GM12878 (cell line): ENCODE measurements at regions not wholly inside any gene's neighbourhood (a gene's known extent, or its start where the extent isn't known, plus 50 kb on each side); places are given as distances from the start of the nearest gene placed in this dataset.

Experiments
- ATAC-seq: fragments of 200-7000 bp; cut with Tn5 transposase; 3 replicates; pipeline ENCODE4 v1.9.1; 2020; ENCODE audit warnings: mild to moderate bottlenecking, moderate library complexity
- BruUV-seq: library from RNA; stranded (reverse); fragments of 400-500 nt; replicated peaks from 2 replicates; lab custom pipeline; 2021; lab: Mats Ljungman, UMichigan
- CTCF ChIA-PET: fragments of 300-600 bp; sonication (Branson Sonifier 250); formaldehyde crosslinking; extraction: SDS; loops from one replicate; lab custom pipeline; 2021; ENCODE audit warnings: inconsistent platforms; lab: Yijun Ruan, JAX
- POLR2A ChIA-PET: fragments of 350-600 bp; formaldehyde crosslinking; extraction: SDS; loops from one replicate; lab custom pipeline; 2021; ENCODE audit warnings: inconsistent platforms; lab: Charles Lee
- RAD21 ChIA-PET: fragments of 300-600 bp; sonication (Branson Sonifier 250); formaldehyde crosslinking; loops from one replicate; lab custom pipeline; 2023; ENCODE audit warnings: antibody characterized with exemption; ENCODE audit not compliant: unreplicated experiment; lab: Charles Lee
- SMC1A ChIA-PET: fragments of 300-600 bp; sonication (Branson Sonifier 250); formaldehyde crosslinking; loops from one replicate; lab custom pipeline; 2023; ENCODE audit not compliant: unreplicated experiment, uncharacterized antibody; lab: Charles Lee
- DNase-seq: peaks from one replicate; pipeline ENCODE4 v3.0.0-alpha.2; 2011; ENCODE audit warnings: low read depth, low spot score
- FAIRE-seq: peaks from 3 replicates; lab custom pipeline; 2011; peaks lifted over from hg19 to GRCh38; lab: Jason Lieb, UNC
- H2AFZ ChIP-seq: 2 replicates; pipeline ENCODE4 v1.6.0; 2011; ENCODE audit warnings: low read depth, low read length, control low read depth; ENCODE audit not compliant: control insufficient read depth
- H3K27ac ChIP-seq: 2 replicates; pipeline ENCODE4 v1.5.1; 2011; ENCODE audit warnings: control low read depth; ENCODE audit not compliant: control insufficient read depth, insufficient read depth
- H3K27me3 ChIP-seq, 2 experiments: replicated peaks in 1 of 2; 2 replicates each; pipeline versions ENCODE4 v1.6.0 to v1.6.1; 2011; ENCODE audit warnings: low read length in 1 of 2; ENCODE audit not compliant: control insufficient read depth in 2 of 2, insufficient read depth in 2 of 2
- H3K36me3 ChIP-seq, 2 experiments: 2 replicates each; pipeline ENCODE4 v1.5.1; 2011; ENCODE audit warnings: low read length in 1 of 2; ENCODE audit not compliant: control insufficient read depth in 2 of 2, insufficient read depth in 2 of 2
- H3K4me1 ChIP-seq: 2 replicates; pipeline ENCODE4 v1.6.1; 2011; ENCODE audit warnings: mild to moderate bottlenecking, low read length, moderate library complexity, mixed read lengths; ENCODE audit not compliant: control insufficient read depth, insufficient read depth
- H3K4me2 ChIP-seq: 2 replicates; pipeline ENCODE4 v1.6.0; 2011; ENCODE audit warnings: control low read depth; ENCODE audit not compliant: control insufficient read depth, insufficient read depth
- H3K4me3 ChIP-seq: fragments of 200-600 bp; sonication (generic); 2 replicates; pipeline ENCODE4 v1.5.1; 2016
- H3K79me2 ChIP-seq: 2 replicates; pipeline ENCODE4 v1.6.0; 2011; ENCODE audit warnings: low read length; ENCODE audit not compliant: control insufficient read depth, insufficient read depth
- H3K9ac ChIP-seq: 2 replicates; pipeline ENCODE4 v1.8.0; 2011; ENCODE audit warnings: low read length, control low read depth, mixed read lengths; ENCODE audit not compliant: control insufficient read depth, insufficient read depth
- H3K9me3 ChIP-seq: replicated peaks from 3 replicates; pipeline ENCODE4 v1.5.1; 2011; ENCODE audit warnings: mild to moderate bottlenecking, low read length; ENCODE audit not compliant: control insufficient read depth, insufficient read depth
- H4K20me1 ChIP-seq: 2 replicates; pipeline ENCODE4 v1.6.0; 2011; ENCODE audit not compliant: control insufficient read depth, insufficient read depth
- CREM ChIP-seq: IDR thresholded peaks from 2 replicates; pipeline ENCODE4 v1.6.1; 2014; ENCODE audit warnings: antibody characterized with exemption, low read depth
- IKZF2 ChIP-seq, 2 experiments: fragments of 450-650 bp; IDR thresholded peaks; 2 replicates each; pipeline ENCODE4 v1.6.1; 2017; ENCODE audit warnings: mild to moderate bottlenecking in 2 of 2, moderate library complexity in 2 of 2
- IRF4 ChIP-seq: IDR thresholded peaks from 2 replicates; pipeline ENCODE4 v1.6.1; 2011; ENCODE audit warnings: low read depth, low read length
- KDM1A ChIP-seq: fragments of 200-600 bp; sonication (generic); IDR thresholded peaks from 2 replicates; pipeline ENCODE4 v1.6.1; 2016; ENCODE audit warnings: borderline replicate concordance
- NFYB ChIP-seq: IDR thresholded peaks from 2 replicates; pipeline ENCODE4 v1.6.1; 2011; ENCODE audit warnings: low read depth, mild to moderate bottlenecking, low read length, improper control_type of control experiment, moderate library complexity; ENCODE audit not compliant: insufficient read depth
- NR2C2 ChIP-seq: IDR thresholded peaks from 2 replicates; pipeline ENCODE4 v1.6.1; 2011; ENCODE audit warnings: borderline replicate concordance, low read depth; ENCODE audit not compliant: control insufficient read depth, insufficient read length
- SREBF2 ChIP-seq: IDR thresholded peaks from 2 replicates; pipeline ENCODE4 v1.6.1; 2012; ENCODE audit warnings: mild to moderate bottlenecking, low read length
- TARDBP ChIP-seq: IDR thresholded peaks from 2 replicates; pipeline ENCODE4 v1.6.1; 2016; ENCODE audit warnings: borderline replicate concordance
- TCF7 ChIP-seq: IDR thresholded peaks from 2 replicates; pipeline ENCODE4 v1.6.1; 2014; ENCODE audit warnings: antibody characterized with exemption, borderline replicate concordance
- ZNF622 ChIP-seq: fragments of 450-650 bp; IDR thresholded peaks from 2 replicates; pipeline ENCODE4 v1.6.1; 2017; ENCODE audit warnings: mild to moderate bottlenecking, inconsistent platforms
- WGBS: methylation state at CpG from one replicate; pipeline ENCODE4 v1.1.6; 2016; ENCODE audit warnings: low lambda C conversion rate; ENCODE audit not compliant: insufficient replicate concordance, insufficient coverage; ENCODE audit errors: missing lambda C conversion rate; 5-methylcytosine and 5-hydroxymethylcytosine counted together
- in situ Hi-C: fragments of 300-500 bp; cut with MboI; formaldehyde crosslinking; loops from 9 replicates; pipeline ENCODE4 v1.14.3; 2018; ENCODE audit warnings: mixed read lengths
- intact Hi-C: fragments of 100-400 bp; cut with micrococcal nuclease; formaldehyde crosslinking; loops from one replicate; pipeline ENCODE4 v1.14.2; 2022; ENCODE audit not compliant: unreplicated experiment
- TF ChIP-seq, protein P1 (sequence below): IDR thresholded peaks from 2 replicates; pipeline ENCODE4 v1.6.1; 2012; ENCODE audit warnings: low read depth, low read length, improper control_type of control experiment
- TF ChIP-seq, protein P2 (sequence below): IDR thresholded peaks from 2 replicates; pipeline ENCODE4 v1.6.1; 2011; ENCODE audit warnings: low read depth, mild to moderate bottlenecking, low read length, moderate library complexity, borderline replicate concordance; ENCODE audit errors: extremely low read depth
- TF ChIP-seq, protein P3 (sequence below): fragments of 450-650 bp; IDR thresholded peaks from 2 replicates; pipeline ENCODE4 v1.6.1; 2016; ENCODE audit warnings: mild to moderate bottlenecking
- TF ChIP-seq, protein P4 (sequence below): fragments of 450-650 bp; IDR thresholded peaks from 2 replicates; pipeline ENCODE4 v1.6.1; 2018; ENCODE audit warnings: mild to moderate bottlenecking, low read depth, moderate library complexity; ENCODE audit not compliant: partially characterized antibody

DNA sequence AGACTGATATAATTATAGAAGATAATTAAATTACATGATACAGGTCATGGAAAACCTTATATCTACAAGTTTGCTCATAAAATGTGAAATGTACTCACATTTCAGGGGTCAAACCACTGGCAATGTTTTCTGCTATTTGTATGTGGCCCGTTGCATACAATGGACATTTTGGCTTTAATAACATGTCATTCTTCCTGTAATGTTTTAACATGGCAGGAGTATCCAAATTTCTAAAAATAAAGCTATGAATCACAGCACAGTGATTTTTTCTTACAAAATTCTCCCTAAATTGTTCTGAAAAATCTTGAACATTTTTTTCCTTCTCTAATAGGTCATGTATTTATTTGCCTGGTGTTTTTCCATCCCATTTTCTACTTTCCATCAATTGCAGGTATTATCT lies 305.7 kb downstream of the SMOC2 start (continued):
- TF ChIP-seq, protein P1, sequence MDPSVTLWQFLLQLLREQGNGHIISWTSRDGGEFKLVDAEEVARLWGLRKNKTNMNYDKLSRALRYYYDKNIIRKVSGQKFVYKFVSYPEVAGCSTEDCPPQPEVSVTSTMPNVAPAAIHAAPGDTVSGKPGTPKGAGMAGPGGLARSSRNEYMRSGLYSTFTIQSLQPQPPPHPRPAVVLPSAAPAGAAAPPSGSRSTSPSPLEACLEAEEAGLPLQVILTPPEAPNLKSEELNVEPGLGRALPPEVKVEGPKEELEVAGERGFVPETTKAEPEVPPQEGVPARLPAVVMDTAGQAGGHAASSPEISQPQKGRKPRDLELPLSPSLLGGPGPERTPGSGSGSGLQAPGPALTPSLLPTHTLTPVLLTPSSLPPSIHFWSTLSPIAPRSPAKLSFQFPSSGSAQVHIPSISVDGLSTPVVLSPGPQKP, result no peak
- TF ChIP-seq IKZF2 (IDR thresholded peaks at IDR 0.05), result no peak
- no peak for TF ChIP-seq CREM
- TF ChIP-seq NFYB, result no peak
- no peak for TF ChIP-seq NR2C2
- no peak for TF ChIP-seq SREBF2
- TF ChIP-seq, protein P2, sequence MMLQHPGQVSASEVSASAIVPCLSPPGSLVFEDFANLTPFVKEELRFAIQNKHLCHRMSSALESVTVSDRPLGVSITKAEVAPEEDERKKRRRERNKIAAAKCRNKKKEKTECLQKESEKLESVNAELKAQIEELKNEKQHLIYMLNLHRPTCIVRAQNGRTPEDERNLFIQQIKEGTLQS, result no peak
- no peak for TF ChIP-seq ZNF622

DNA sequence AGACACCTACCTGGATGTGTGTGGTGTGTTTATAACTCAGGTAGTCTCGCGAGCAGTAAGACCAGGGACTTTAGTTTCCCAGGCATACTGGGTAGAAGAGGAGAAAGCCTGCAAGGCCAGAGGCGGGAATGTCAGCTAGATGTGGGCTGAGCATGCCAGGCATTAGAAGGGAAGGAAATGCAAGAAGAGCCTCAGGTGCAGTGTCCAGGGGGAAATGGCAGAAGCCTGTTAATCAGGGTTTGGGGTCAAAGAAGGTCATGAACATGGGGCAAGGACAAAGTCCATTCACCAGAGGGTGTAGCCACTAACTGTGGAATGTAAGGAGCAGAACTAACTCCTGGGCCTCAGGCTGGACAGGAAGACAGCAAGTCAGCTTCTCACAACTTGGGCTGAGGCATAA lies 305.0 kb downstream of the SMOC2 start:
- Histone ChIP-seq H3K4me3 (no peak overlapping the region), H3K79me2 (no peaks in the 10 kb centered on the region), H3K4me1 (no peaks in the 10 kb centered on the region), H3K4me2 (no peak overlapping the region), H3K9me3 (no peaks in the 10 kb centered on the region), H2AFZ (no peak overlapping the region), H3K36me3 (no peaks in the 10 kb centered on the region), H4K20me1 (no peaks in the 10 kb centered on the region), H3K9ac (no peak overlapping the region), H3K27me3 (no peaks in the 10 kb centered on the region), H3K27ac (no peak overlapping the region)
- ChIA-PET POLR2A (no interaction called here), RAD21 (no interaction called here), CTCF (no interaction called here), SMC1A (no interaction called here)
- intact Hi-C loops, result no loop called here
- FAIRE-seq (no peak), DNase-seq (no peak), ATAC-seq (no peak)
- no TSS peak for BruUV-seq
- in situ Hi-C loops, result no loop called here
- TF ChIP-seq, protein P3, sequence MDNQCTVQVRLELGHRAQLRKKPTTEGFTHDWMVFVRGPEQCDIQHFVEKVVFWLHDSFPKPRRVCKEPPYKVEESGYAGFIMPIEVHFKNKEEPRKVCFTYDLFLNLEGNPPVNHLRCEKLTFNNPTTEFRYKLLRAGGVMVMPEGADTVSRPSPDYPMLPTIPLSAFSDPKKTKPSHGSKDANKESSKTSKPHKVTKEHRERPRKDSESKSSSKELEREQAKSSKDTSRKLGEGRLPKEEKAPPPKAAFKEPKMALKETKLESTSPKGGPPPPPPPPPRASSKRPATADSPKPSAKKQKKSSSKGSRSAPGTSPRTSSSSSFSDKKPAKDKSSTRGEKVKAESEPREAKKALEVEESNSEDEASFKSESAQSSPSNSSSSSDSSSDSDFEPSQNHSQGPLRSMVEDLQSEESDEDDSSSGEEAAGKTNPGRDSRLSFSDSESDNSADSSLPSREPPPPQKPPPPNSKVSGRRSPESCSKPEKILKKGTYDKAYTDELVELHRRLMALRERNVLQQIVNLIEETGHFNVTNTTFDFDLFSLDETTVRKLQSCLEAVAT, result no peak
- TF ChIP-seq KDM1A (no peak), IRF4 (no peak), TCF7 (no peak), TARDBP (no peak)
- TF ChIP-seq, protein P4, sequence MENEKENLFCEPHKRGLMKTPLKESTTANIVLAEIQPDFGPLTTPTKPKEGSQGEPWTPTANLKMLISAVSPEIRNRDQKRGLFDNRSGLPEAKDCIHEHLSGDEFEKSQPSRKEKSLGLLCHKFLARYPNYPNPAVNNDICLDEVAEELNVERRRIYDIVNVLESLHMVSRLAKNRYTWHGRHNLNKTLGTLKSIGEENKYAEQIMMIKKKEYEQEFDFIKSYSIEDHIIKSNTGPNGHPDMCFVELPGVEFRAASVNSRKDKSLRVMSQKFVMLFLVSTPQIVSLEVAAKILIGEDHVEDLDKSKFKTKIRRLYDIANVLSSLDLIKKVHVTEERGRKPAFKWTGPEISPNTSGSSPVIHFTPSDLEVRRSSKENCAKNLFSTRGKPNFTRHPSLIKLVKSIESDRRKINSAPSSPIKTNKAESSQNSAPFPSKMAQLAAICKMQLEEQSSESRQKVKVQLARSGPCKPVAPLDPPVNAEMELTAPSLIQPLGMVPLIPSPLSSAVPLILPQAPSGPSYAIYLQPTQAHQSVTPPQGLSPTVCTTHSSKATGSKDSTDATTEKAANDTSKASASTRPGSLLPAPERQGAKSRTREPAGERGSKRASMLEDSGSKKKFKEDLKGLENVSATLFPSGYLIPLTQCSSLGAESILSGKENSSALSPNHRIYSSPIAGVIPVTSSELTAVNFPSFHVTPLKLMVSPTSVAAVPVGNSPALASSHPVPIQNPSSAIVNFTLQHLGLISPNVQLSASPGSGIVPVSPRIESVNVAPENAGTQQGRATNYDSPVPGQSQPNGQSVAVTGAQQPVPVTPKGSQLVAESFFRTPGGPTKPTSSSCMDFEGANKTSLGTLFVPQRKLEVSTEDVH, result no peak
- WGBS, result 5% methylated on average over 3 of the region's 3 CpGs
